Mammary epithelial cell (primary cell): ENCODE measurements at regions not wholly inside any gene's neighbourhood (a gene's known extent, or its start where the extent isn't known, plus 50 kb on each side); places are given as distances from the start of the nearest gene placed in this dataset.

Experiments used
- EZH2 ChIP-seq: IDR thresholded peaks from 2 replicates; pipeline ENCODE4 v1.6.1; 2012; ENCODE audit warnings: low read length, inconsistent platforms, borderline replicate concordance
- TF ChIP-seq, protein P1 (sequence below), 2 donors: IDR thresholded peaks in 1 of 2; conservative IDR thresholded peaks in 1 of 2; 2 replicates each; pipeline ENCODE4 v1.5.1; 2011 to 2012; ENCODE audit warnings: inconsistent platforms in 2 of 2, low read length in 2 of 2, mild to moderate bottlenecking in 2 of 2, control low read depth in 1 of 2, low read depth in 1 of 2; ENCODE audit not compliant: insufficient read depth in 1 of 2; ENCODE audit errors: extremely low read depth in 1 of 2

- TF ChIP-seq, protein P1, sequence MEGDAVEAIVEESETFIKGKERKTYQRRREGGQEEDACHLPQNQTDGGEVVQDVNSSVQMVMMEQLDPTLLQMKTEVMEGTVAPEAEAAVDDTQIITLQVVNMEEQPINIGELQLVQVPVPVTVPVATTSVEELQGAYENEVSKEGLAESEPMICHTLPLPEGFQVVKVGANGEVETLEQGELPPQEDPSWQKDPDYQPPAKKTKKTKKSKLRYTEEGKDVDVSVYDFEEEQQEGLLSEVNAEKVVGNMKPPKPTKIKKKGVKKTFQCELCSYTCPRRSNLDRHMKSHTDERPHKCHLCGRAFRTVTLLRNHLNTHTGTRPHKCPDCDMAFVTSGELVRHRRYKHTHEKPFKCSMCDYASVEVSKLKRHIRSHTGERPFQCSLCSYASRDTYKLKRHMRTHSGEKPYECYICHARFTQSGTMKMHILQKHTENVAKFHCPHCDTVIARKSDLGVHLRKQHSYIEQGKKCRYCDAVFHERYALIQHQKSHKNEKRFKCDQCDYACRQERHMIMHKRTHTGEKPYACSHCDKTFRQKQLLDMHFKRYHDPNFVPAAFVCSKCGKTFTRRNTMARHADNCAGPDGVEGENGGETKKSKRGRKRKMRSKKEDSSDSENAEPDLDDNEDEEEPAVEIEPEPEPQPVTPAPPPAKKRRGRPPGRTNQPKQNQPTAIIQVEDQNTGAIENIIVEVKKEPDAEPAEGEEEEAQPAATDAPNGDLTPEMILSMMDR (conservative IDR thresholded peaks at IDR 0.05 in 1 of 2, IDR thresholded peaks at IDR 0.05 in 1 of 2; ENCODE audit: extremely low read depth in 1 of 2, insufficient read depth in 1 of 2, low read depth in 1 of 2, low read length in 2 of 2) = no peak
- no peak for TF ChIP-seq EZH2
These were observed 180.5 kb downstream of the ZNF737 start for GRCh38 chr19:20385061-20385460.
